ENCODE measurements at regions not wholly inside any gene's neighbourhood (a gene's known extent, or its start where the extent isn't known, plus 50 kb on each side); places are given as distances from the start of the nearest gene placed in this dataset.

- H3K4me1 ChIP-seq, result no peaks in the 10 kb centered on the region
- H3K27ac ChIP-seq (replicated peaks), result no peak overlapping the region
- intact Hi-C loops (cut with micrococcal nuclease), result no loop called here
- H3K36me3 ChIP-seq, result no peaks in the 10 kb centered on the region
- no peak overlapping the region for H3K4me3 ChIP-seq
- TF ChIP-seq CTCF (IDR thresholded peaks at IDR 0.05; ENCODE audit: borderline replicate concordance), result no peak
- H3K27me3 ChIP-seq (ENCODE audit: low read depth), result peaks cover 15% of the 10 kb centered on the region
- DNase-seq, result no peak
- no peaks in the 10 kb centered on the region for H3K9me3 ChIP-seq (replicated peaks)
Observed at GRCh38 chr12:89960011-89960507, 251.4 kb upstream of the ATP2B1 start.

DNA sequence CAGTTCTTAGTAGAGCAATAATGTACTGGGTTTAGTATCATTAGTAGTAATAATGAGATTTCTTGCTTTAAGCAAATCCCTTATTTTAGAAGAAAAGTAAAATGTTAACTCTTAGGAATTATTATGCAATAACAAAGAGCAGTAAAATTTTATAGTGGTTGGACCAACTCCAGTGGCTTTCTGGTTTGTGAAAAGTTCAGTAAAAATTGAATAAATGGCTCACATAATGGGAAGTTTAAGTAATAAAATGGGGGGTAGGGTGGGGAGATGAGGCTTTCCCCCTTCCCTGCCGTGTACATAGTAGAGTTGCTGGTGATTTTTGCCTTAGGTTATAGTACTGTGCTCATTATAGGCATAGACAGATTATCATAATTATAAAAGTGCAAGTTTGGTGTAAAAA lies 250.5 kb upstream of the ATP2B1 start:
- Histone ChIP-seq H3K27me3 (ENCODE audit: low read depth) (peaks cover 19% of the 10 kb centered on the region), H3K36me3 (no peaks in the 10 kb centered on the region), H3K9me3 (replicated peaks) (no peaks in the 10 kb centered on the region), H3K4me1 (no peaks in the 10 kb centered on the region), H3K27ac (replicated peaks) (no peak overlapping the region), H3K4me3 (no peak overlapping the region)
- intact Hi-C loops (cut with micrococcal nuclease), result no loop called here
- TF ChIP-seq CTCF (IDR thresholded peaks at IDR 0.05; ENCODE audit: borderline replicate concordance), result no peak
- no peak for DNase-seq

GRCh38 chr12:89954259-89954658 lies 245.6 kb upstream of the ATP2B1 start:
- no peak overlapping the region for H3K27ac ChIP-seq (replicated peaks)
- peaks cover 6% of the 10 kb centered on the region for H3K4me1 ChIP-seq
- no peaks in the 10 kb centered on the region for H3K9me3 ChIP-seq (replicated peaks)
- TF ChIP-seq CTCF (IDR thresholded peaks at IDR 0.05; ENCODE audit: borderline replicate concordance), result no peak
- H3K4me3 ChIP-seq, result no peak overlapping the region
- H3K36me3 ChIP-seq, result no peaks in the 10 kb centered on the region
- DNase-seq, result no peak
- peaks cover 4% of the 10 kb centered on the region for H3K27me3 ChIP-seq (ENCODE audit: low read depth)
- intact Hi-C loops (cut with micrococcal nuclease), result no loop called here

GRCh38 chr12:89951694-89952060 lies 243.0 kb upstream of the ATP2B1 start:
- TF ChIP-seq CTCF (IDR thresholded peaks at IDR 0.05; ENCODE audit: borderline replicate concordance), result no peak
- Histone ChIP-seq H3K27me3 (ENCODE audit: low read depth) (peaks cover 13% of the 10 kb centered on the region), H3K4me1 (peaks cover 28% of the 10 kb centered on the region), H3K4me3 (no peak overlapping the region), H3K27ac (replicated peaks) (no peak overlapping the region), H3K36me3 (no peaks in the 10 kb centered on the region), H3K9me3 (replicated peaks) (no peaks in the 10 kb centered on the region)
- no peak for DNase-seq
- intact Hi-C loops (cut with micrococcal nuclease), result no loop called here

DNA sequence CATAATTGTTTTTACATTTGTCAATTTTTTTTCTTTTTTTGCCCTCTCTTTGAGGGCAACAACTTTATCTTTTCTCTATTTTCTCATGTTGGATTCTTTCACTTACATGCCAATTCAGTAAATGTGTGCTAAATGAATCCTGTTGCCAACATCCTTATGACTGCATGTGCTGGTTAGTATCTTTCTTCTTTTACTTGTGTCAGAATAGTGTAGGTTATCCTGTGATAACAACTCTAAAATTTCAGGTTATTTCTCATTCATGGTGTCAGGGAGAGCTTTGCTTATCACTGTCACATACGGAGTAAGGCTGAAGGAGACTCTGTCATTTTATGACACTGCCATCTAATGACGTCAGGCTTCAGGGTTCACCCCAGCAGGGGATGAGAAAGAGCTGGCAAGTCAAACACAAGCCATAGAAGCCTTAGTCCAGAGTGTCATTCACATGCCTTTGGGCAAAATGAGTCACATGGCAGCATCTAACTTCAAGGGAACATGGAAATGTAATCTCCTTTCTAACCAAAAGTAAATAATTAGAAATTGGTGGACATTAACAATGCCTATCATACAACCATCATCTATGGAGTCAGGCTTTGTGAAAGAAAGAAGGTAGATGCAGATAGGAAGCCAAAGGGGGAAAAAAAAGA lies 242.5 kb upstream of the ATP2B1 start:
- no peak for DNase-seq
- Histone ChIP-seq H3K9me3 (replicated peaks) (no peaks in the 10 kb centered on the region), H3K4me1 (peaks cover 28% of the 10 kb centered on the region), H3K27ac (replicated peaks) (no peak overlapping the region), H3K27me3 (ENCODE audit: low read depth) (peaks cover 13% of the 10 kb centered on the region), H3K36me3 (no peaks in the 10 kb centered on the region), H3K4me3 (no peak overlapping the region)
- no peak for TF ChIP-seq CTCF (IDR thresholded peaks at IDR 0.05; ENCODE audit: borderline replicate concordance)
- intact Hi-C loops (cut with micrococcal nuclease), result no loop called here

Measured in left ventricle myocardium inferior (tissue), 1 donor.